ENCODE measurements at regions not wholly inside any gene's neighbourhood (a gene's known extent, or its start where the extent isn't known, plus 50 kb on each side); places are given as distances from the start of the nearest gene placed in this dataset.

- TF ChIP-seq, protein P1, sequence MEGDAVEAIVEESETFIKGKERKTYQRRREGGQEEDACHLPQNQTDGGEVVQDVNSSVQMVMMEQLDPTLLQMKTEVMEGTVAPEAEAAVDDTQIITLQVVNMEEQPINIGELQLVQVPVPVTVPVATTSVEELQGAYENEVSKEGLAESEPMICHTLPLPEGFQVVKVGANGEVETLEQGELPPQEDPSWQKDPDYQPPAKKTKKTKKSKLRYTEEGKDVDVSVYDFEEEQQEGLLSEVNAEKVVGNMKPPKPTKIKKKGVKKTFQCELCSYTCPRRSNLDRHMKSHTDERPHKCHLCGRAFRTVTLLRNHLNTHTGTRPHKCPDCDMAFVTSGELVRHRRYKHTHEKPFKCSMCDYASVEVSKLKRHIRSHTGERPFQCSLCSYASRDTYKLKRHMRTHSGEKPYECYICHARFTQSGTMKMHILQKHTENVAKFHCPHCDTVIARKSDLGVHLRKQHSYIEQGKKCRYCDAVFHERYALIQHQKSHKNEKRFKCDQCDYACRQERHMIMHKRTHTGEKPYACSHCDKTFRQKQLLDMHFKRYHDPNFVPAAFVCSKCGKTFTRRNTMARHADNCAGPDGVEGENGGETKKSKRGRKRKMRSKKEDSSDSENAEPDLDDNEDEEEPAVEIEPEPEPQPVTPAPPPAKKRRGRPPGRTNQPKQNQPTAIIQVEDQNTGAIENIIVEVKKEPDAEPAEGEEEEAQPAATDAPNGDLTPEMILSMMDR (IDR thresholded peaks at IDR 0.05): no peak
- TF ChIP-seq POLR2A (IDR thresholded peaks at IDR 0.05): no peak
These were observed 452.1 kb downstream of the TTLL7 start for GRCh38 chr1:83546874-83547273.

All from Peyer's patch (tissue), 4 donors.